Calu3 (cell line): ENCODE measurements at regions not wholly inside any gene's neighbourhood (a gene's known extent, or its start where the extent isn't known, plus 50 kb on each side); places are given as distances from the start of the nearest gene placed in this dataset.
A peak's percentile ranks its signal among the peaks of the same experiment; 100 is the strongest.

Experiments
- BruUV-seq: library from RNA; stranded (reverse); fragments of 400-500 nt; replicated peaks from 2 replicates; lab custom pipeline; 2021; lab: Mats Ljungman, UMichigan
- CTCF ChIA-PET: fragments of 300-600 bp; sonication (Branson Sonifier 250); formaldehyde crosslinking; loops from one replicate; lab custom pipeline; 2022; ENCODE audit warnings: antibody characterized with exemption; lab: Charles Lee
- DNase-seq: peaks from one replicate; pipeline ENCODE4 v3.0.0; 2022
- H3K27ac Mint-ChIP-seq: one replicate; pipeline ENCODE4 v1.8.0; 2022; ENCODE audit warnings: mixed read lengths; ENCODE audit not compliant: unreplicated experiment
- H3K27me3 Mint-ChIP-seq: one replicate; pipeline ENCODE4 v1.8.0; 2022; ENCODE audit warnings: mixed read lengths; ENCODE audit not compliant: unreplicated experiment
- H3K36me3 Mint-ChIP-seq: one replicate; pipeline ENCODE4 v1.8.0; 2022; ENCODE audit warnings: mild to moderate bottlenecking, moderate library complexity, mixed read lengths; ENCODE audit not compliant: insufficient read depth, unreplicated experiment
- H3K4me1 Mint-ChIP-seq: one replicate; pipeline ENCODE4 v1.8.0; 2022; ENCODE audit warnings: mild to moderate bottlenecking, low read depth, mixed read lengths; ENCODE audit not compliant: unreplicated experiment
- H3K4me3 Mint-ChIP-seq: one replicate; pipeline ENCODE4 v1.8.0; 2022; ENCODE audit warnings: mild to moderate bottlenecking, low read depth, moderate library complexity, mixed read lengths; ENCODE audit not compliant: unreplicated experiment
- H3K9me3 Mint-ChIP-seq: one replicate; pipeline ENCODE4 v1.8.0; 2022; ENCODE audit warnings: low read depth, mixed read lengths; ENCODE audit not compliant: unreplicated experiment
- intact Hi-C: fragments of 100-400 bp; cut with micrococcal nuclease; formaldehyde crosslinking; loops from one replicate; pipeline ENCODE4 v1.10.0; 2022; ENCODE audit not compliant: unreplicated experiment
- TF ChIP-seq, protein P1 (sequence below): fragments of 200-600 bp; IDR thresholded peaks from one replicate; pipeline ENCODE4 v1.8.0; 2022; ENCODE audit warnings: antibody characterized with exemption; ENCODE audit not compliant: unreplicated experiment

GRCh38 chr5:101590384-101590783 lies 687.3 kb upstream of the ST8SIA4 start:
- DNase-seq = peak; percentile 4
- H3K4me1 Mint-ChIP-seq = no peaks in the 10 kb centered on the region
- H3K4me3 Mint-ChIP-seq = no peak overlapping the region
- TF ChIP-seq, protein P1, sequence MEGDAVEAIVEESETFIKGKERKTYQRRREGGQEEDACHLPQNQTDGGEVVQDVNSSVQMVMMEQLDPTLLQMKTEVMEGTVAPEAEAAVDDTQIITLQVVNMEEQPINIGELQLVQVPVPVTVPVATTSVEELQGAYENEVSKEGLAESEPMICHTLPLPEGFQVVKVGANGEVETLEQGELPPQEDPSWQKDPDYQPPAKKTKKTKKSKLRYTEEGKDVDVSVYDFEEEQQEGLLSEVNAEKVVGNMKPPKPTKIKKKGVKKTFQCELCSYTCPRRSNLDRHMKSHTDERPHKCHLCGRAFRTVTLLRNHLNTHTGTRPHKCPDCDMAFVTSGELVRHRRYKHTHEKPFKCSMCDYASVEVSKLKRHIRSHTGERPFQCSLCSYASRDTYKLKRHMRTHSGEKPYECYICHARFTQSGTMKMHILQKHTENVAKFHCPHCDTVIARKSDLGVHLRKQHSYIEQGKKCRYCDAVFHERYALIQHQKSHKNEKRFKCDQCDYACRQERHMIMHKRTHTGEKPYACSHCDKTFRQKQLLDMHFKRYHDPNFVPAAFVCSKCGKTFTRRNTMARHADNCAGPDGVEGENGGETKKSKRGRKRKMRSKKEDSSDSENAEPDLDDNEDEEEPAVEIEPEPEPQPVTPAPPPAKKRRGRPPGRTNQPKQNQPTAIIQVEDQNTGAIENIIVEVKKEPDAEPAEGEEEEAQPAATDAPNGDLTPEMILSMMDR = peak; percentile 38
- BruUV-seq = no TSS peak
- H3K36me3 Mint-ChIP-seq = no peaks in the 10 kb centered on the region
- no peak overlapping the region for H3K27ac Mint-ChIP-seq
- intact Hi-C loops = no loop called here
- no peaks in the 10 kb centered on the region for H3K27me3 Mint-ChIP-seq
- CTCF ChIA-PET = no interaction called here
- H3K9me3 Mint-ChIP-seq = peaks cover 3% of the 10 kb centered on the region

- Mint-ChIP-seq H3K36me3 (no peaks in the 10 kb centered on the region), H3K9me3 (peaks cover 3% of the 10 kb centered on the region), H3K4me3 (no peak overlapping the region), H3K27ac (no peak overlapping the region), H3K4me1 (no peaks in the 10 kb centered on the region), H3K27me3 (no peaks in the 10 kb centered on the region)
- CTCF ChIA-PET = no interaction called here
- TF ChIP-seq, protein P1 = no peak
- no TSS peak for BruUV-seq
- no peak for DNase-seq
- intact Hi-C loops = no loop called here
Measured at GRCh38 chr5:101585366-101585765, 682.3 kb upstream of the ST8SIA4 start.

DNA sequence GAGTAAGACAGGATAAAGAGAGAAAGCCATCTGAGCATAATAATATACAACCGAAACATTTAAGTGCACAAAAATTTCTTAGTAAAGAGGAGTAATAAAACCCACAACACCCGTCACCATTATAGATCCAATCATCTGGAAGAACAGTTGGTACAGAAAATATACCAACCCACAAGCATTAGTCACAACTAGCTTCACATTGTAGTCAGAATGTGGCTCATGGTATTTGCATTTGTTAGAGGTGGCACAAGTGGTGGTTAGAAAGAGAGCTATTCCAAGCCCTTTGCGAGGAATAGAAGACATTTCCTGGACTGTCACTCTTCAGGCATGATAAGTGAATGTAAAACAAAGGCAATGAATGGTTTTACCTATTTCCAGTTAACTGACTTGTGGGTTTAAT lies 677.5 kb upstream of the ST8SIA4 start:
- Mint-ChIP-seq H3K4me1 (no peaks in the 10 kb centered on the region), H3K36me3 (no peaks in the 10 kb centered on the region), H3K4me3 (no peak overlapping the region), H3K9me3 (no peaks in the 10 kb centered on the region), H3K27me3 (no peaks in the 10 kb centered on the region), H3K27ac (no peak overlapping the region)
- TF ChIP-seq, protein P1 = no peak
- intact Hi-C loops = no loop called here
- CTCF ChIA-PET = no interaction called here
- BruUV-seq = no TSS peak
- DNase-seq = no peak

GRCh38 chr5:101574017-101574416 lies 670.9 kb upstream of the ST8SIA4 start:
- H3K36me3 Mint-ChIP-seq = no peaks in the 10 kb centered on the region
- DNase-seq = no peak
- H3K4me3 Mint-ChIP-seq = no peak overlapping the region
- H3K4me1 Mint-ChIP-seq = no peaks in the 10 kb centered on the region
- TF ChIP-seq, protein P1 = no peak
- CTCF ChIA-PET = interaction anchor here (0.7 kb wide), 1 partner anchor 33 kb away, joined by 3 read pairs; no protein-coding TSS in a partner anchor
- intact Hi-C loops = no loop called here
- no peaks in the 10 kb centered on the region for H3K9me3 Mint-ChIP-seq
- no TSS peak for BruUV-seq
- H3K27ac Mint-ChIP-seq = no peak overlapping the region
- no peaks in the 10 kb centered on the region for H3K27me3 Mint-ChIP-seq
